ENCODE measurements at regions not wholly inside any gene's neighbourhood (a gene's known extent, or its start where the extent isn't known, plus 50 kb on each side); places are given as distances from the start of the nearest gene placed in this dataset.

DNA sequence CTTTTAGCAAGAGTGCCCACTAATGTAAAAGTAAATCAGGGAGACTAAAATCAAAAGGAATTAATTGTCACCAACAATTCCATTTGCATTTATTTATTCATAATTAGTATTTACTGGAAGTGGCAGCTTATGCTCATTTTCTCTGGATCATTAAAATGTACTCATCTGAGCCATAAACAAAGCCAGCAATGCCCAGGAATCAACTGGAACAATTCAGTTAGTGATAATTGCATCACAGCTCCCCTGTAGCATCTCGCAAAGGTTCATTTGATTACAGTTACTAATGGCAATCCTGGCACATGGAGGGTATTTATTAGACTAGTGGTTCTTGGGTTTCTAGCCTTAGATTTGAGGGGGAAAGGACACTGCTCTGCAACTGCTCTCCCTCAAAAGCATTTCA is 92.7 kb upstream of the C1orf21 start:
- Mint-ChIP-seq H3K9me3 (peaks cover 5% of the 10 kb centered on the region), H3K4me3 (no peak overlapping the region), H3K27me3 (peaks cover 5% of the 10 kb centered on the region), H3K4me1 (no peaks in the 10 kb centered on the region), H3K36me3 (ENCODE audit: low read depth) (no peaks in the 10 kb centered on the region), H3K27ac (no peak overlapping the region)
- no peak for DNase-seq
- ATAC-seq = no peak

DNA sequence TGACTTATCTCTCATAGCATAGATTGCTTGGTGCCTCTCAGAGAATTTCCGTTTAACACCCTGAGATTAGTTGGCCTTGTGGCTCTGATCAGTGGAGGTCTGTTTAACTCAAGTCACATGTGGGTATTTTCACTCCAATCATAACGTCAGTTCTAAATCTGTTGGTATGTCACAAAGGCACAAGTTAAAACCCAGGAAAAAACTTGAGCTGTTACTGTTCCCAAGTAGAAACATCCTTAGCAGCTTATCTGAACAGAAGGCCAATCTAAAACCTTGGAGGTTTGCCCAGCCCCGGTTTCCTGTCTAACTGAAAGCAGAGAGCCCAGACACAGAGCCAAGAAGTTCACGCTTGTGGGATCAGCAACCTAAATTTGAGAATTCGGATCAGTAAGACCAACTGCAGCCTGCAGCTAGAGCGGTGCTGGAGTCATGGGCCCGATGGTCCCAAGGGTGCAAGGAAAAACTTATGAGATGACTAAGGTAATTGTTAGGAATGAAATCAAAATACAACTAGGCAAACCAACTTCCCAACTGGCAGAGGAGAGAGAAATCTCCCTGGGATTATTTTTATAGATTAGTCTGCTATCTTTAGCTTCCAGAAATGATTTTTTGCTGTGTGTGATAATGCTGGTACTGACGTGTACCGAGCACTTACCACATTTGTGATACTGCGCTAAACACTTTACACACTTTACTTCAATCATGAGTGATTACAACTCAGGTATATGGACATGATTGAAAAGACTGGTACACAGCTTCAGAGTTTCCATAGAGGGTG is 90.2 kb upstream of the C1orf21 start:
- DNase-seq = no peak
- Mint-ChIP-seq H3K9me3 (peaks cover 5% of the 10 kb centered on the region), H3K4me1 (no peaks in the 10 kb centered on the region), H3K36me3 (ENCODE audit: low read depth) (no peaks in the 10 kb centered on the region), H3K4me3 (no peak overlapping the region), H3K27me3 (peaks cover 5% of the 10 kb centered on the region), H3K27ac (no peak overlapping the region)
- no peak for ATAC-seq

DNA sequence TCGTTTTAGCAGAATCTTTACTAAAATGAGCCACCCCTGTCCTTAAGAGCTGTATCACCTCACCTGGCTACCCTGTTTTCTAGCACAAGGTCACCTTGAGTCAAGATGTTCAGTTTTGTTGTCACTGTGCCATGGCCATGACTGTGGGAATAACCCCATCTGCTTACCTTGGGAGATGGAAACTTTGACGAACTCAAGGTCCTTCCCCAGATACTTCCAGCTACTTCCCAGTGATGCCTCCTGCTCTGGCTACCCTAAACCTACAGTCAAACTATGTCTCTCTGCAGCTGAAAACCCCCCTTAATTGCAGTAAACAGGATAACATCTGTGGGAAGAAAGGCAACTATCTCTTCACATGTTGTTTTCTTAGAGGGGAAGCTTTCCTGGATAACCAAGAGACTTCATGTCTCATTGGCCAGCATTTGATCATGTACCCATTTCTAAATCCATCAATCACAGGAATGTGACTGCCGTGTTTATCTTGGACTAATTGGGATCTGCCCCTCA is 89.5 kb upstream of the C1orf21 start:
- peaks cover 1% of the 10 kb centered on the region for H3K9me3 Mint-ChIP-seq
- H3K36me3 Mint-ChIP-seq (ENCODE audit: low read depth) = no peaks in the 10 kb centered on the region
- ATAC-seq (no peak), DNase-seq (no peak)
- no peaks in the 10 kb centered on the region for H3K4me1 Mint-ChIP-seq
- H3K27me3 Mint-ChIP-seq = peaks cover 5% of the 10 kb centered on the region
- no peak overlapping the region for H3K4me3 Mint-ChIP-seq
- H3K27ac Mint-ChIP-seq = no peak overlapping the region

- DNase-seq = no peak
- no peak overlapping the region for H3K27ac Mint-ChIP-seq
- H3K36me3 Mint-ChIP-seq (ENCODE audit: low read depth) = no peaks in the 10 kb centered on the region
- peaks cover 3% of the 10 kb centered on the region for H3K27me3 Mint-ChIP-seq
- no peak for ATAC-seq
- no peaks in the 10 kb centered on the region for H3K4me1 Mint-ChIP-seq
- peaks cover 4% of the 10 kb centered on the region for H3K9me3 Mint-ChIP-seq
- H3K4me3 Mint-ChIP-seq = no peak overlapping the region
These were observed 88.1 kb upstream of the C1orf21 start for GRCh38 chr1:184298440-184299405.

DNA sequence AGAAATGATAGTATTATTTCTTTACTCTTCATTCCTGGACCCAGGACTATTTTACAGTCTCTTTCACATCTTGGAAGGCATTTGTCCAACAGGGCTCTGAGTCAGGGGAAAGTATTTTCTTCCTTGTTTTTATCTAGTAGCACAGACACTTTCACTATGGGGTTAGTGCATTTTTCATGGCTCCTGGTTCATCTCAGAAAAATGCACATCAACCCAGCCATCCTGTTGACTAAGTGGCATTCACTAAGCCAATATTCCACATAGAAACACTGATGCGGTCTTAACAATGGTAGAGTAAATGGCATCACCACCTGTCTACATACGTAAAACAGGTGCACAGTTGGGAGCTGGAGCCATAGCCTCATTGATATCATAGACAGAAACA is 87.4 kb upstream of the C1orf21 start:
- H3K36me3 Mint-ChIP-seq (ENCODE audit: low read depth) = no peaks in the 10 kb centered on the region
- no peak for ATAC-seq
- no peak for DNase-seq
- peaks cover 3% of the 10 kb centered on the region for H3K27me3 Mint-ChIP-seq
- H3K4me1 Mint-ChIP-seq = no peaks in the 10 kb centered on the region
- peaks cover 9% of the 10 kb centered on the region for H3K9me3 Mint-ChIP-seq
- H3K27ac Mint-ChIP-seq = no peak overlapping the region
- H3K4me3 Mint-ChIP-seq = no peak overlapping the region

- ATAC-seq (no peak), DNase-seq (no peak)
- Mint-ChIP-seq H3K27me3 (peaks cover 3% of the 10 kb centered on the region), H3K4me1 (no peaks in the 10 kb centered on the region), H3K9me3 (peaks cover 9% of the 10 kb centered on the region), H3K4me3 (no peak overlapping the region), H3K27ac (no peak overlapping the region), H3K36me3 (ENCODE audit: low read depth) (no peaks in the 10 kb centered on the region)
These were observed 87.0 kb upstream of the C1orf21 start for GRCh38 chr1:184299796-184300195.

DNA sequence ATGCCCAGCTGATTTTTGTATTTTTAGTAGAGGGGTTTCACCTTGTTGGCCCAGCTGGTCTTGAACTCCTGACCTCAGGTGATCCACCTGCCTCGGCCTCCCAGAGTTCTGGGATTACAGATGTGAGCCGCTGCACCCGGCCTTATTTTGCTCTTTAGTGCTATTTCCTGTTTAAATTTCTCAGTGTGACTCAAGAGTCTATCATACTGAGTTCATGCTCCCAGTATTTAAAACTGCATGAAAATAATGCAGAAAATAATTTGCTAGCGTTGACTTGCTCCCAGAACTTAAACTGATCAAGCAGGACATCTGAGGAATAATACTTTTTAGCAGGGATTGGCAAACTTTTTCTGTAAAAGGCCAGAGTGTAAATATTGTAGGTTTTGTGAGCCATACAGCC is 86.4 kb upstream of the C1orf21 start:
- ATAC-seq (no peak), DNase-seq (no peak)
- Mint-ChIP-seq H3K27ac (no peak overlapping the region), H3K4me1 (no peaks in the 10 kb centered on the region), H3K9me3 (peaks cover 9% of the 10 kb centered on the region), H3K36me3 (ENCODE audit: low read depth) (no peaks in the 10 kb centered on the region), H3K27me3 (peaks cover 3% of the 10 kb centered on the region), H3K4me3 (no peak overlapping the region)

GRCh38 chr1:184301227-184301626 is 85.6 kb upstream of the C1orf21 start:
- no peaks in the 10 kb centered on the region for H3K36me3 Mint-ChIP-seq (ENCODE audit: low read depth)
- H3K27me3 Mint-ChIP-seq = peaks cover 3% of the 10 kb centered on the region
- no peak overlapping the region for H3K27ac Mint-ChIP-seq
- ATAC-seq (no peak), DNase-seq (no peak)
- H3K4me3 Mint-ChIP-seq = no peak overlapping the region
- peaks cover 9% of the 10 kb centered on the region for H3K9me3 Mint-ChIP-seq
- no peaks in the 10 kb centered on the region for H3K4me1 Mint-ChIP-seq

DNA sequence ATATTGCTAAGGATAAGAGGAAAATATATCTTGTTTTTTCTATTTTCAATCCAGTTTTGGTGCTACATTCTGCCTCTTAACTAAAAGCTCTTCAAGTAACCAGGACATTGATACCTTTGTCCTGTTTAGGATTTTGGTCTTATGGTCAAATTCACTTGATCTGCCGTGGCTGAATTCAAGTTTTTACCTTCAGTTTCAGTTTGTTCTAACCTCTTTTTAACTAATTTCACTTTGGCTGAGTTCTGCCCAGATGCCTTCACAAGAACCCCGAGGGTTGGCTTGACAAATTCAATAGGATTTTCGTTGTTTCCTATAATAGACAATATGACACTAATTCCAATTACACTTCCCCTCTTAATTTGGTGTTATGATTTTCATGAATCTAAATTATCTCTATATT is 84.5 kb upstream of the C1orf21 start:
- no peaks in the 10 kb centered on the region for H3K4me1 Mint-ChIP-seq
- no peaks in the 10 kb centered on the region for H3K36me3 Mint-ChIP-seq (ENCODE audit: low read depth)
- DNase-seq = no peak
- no peak overlapping the region for H3K4me3 Mint-ChIP-seq
- no peak overlapping the region for H3K27ac Mint-ChIP-seq
- ATAC-seq = no peak
- peaks cover 9% of the 10 kb centered on the region for H3K9me3 Mint-ChIP-seq
- H3K27me3 Mint-ChIP-seq = peaks cover 3% of the 10 kb centered on the region

- H3K36me3 Mint-ChIP-seq (ENCODE audit: low read depth) = no peaks in the 10 kb centered on the region
- DNase-seq (no peak), ATAC-seq (no peak)
- no peaks in the 10 kb centered on the region for H3K9me3 Mint-ChIP-seq
- H3K4me3 Mint-ChIP-seq = no peak overlapping the region
- H3K27ac Mint-ChIP-seq = no peak overlapping the region
- no peaks in the 10 kb centered on the region for H3K4me1 Mint-ChIP-seq
- peaks cover 9% of the 10 kb centered on the region for H3K27me3 Mint-ChIP-seq
These were observed 76.5 kb upstream of the C1orf21 start for GRCh38 chr1:184310157-184310819.

- peaks cover 12% of the 10 kb centered on the region for H3K27me3 Mint-ChIP-seq
- no peak overlapping the region for H3K4me3 Mint-ChIP-seq
- DNase-seq (no peak), ATAC-seq (no peak)
- H3K4me1 Mint-ChIP-seq = no peaks in the 10 kb centered on the region
- no peaks in the 10 kb centered on the region for H3K9me3 Mint-ChIP-seq
- no peaks in the 10 kb centered on the region for H3K36me3 Mint-ChIP-seq (ENCODE audit: low read depth)
- no peak overlapping the region for H3K27ac Mint-ChIP-seq
These were observed 75.2 kb upstream of the C1orf21 start for GRCh38 chr1:184311580-184311979.

DNA sequence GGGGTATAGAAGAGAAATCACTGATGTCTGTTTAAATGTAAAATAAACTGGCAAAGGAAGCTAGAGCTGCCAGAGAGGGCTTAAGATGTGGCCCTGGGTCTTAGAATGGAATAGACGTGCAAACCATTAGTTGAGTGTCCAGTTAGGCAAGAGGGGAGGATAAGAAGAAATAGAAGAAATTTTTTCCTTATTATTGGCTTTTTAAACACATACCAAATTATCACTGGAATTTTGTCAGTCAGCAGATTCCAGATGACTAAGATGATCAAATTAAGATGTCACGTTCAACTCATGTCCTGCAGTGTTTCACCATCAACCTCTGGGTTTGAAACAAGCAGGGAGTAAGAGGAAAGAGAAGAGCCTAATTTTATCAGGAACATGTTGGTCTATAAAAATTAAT is 71.6 kb upstream of the C1orf21 start:
- Mint-ChIP-seq H3K27ac (no peak overlapping the region), H3K9me3 (no peaks in the 10 kb centered on the region)
- ATAC-seq = no peak

DNA sequence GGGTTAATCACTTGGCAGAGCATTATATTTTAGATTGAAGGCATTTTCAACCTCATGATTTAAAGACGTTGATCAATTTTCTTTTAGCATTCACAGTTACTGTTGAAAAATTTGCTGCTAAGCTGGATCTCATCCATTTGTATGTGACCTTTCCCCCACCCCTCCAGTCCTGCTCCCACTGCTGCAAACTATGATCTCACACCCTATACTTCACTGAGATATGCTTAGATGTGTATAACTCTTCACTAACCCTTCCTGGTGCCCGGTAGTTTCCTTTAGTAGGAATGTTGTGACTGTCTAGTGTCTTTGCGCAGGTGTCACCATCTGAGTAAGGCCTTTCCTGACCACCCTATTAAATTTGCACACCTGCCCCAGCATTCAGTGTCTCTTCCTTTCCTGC is 67.0 kb upstream of the C1orf21 start:
- Mint-ChIP-seq H3K27me3 (peaks cover 8% of the 10 kb centered on the region), H3K36me3 (ENCODE audit: low read depth) (no peaks in the 10 kb centered on the region), H3K4me1 (no peaks in the 10 kb centered on the region), H3K9me3 (no peaks in the 10 kb centered on the region), H3K27ac (no peak overlapping the region), H3K4me3 (no peak overlapping the region)
- no peak for ATAC-seq
- DNase-seq = no peak

More for the DNA sequence above, 71.6 kb upstream of the C1orf21 start:
- Mint-ChIP-seq H3K4me1 (no peaks in the 10 kb centered on the region), H3K27me3 (peaks cover 7% of the 10 kb centered on the region), H3K36me3 (ENCODE audit: low read depth) (no peaks in the 10 kb centered on the region), H3K4me3 (no peak overlapping the region)
- DNase-seq = no peak

DNA sequence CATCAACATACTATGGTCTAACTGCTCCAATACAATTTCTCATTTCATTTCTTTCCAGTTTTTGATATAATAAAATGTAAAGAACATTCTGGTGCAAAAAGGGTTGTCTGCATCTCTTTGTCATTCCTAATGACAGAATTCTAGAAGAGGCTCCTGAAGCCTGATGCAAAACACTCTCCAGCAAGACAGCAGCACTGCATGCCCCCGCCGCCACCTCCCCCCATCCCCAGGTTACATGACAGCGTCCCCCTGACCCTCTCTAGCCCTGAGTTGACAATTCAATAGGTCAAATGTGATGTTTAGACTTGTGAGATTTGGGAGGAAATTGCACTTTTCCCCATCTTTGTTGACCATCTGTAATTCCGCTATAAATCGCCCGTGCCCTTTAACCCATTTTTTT is 64.6 kb upstream of the C1orf21 start:
- Mint-ChIP-seq H3K4me3 (no peak overlapping the region), H3K36me3 (ENCODE audit: low read depth) (no peaks in the 10 kb centered on the region), H3K4me1 (no peaks in the 10 kb centered on the region), H3K27ac (no peak overlapping the region), H3K27me3 (peaks cover 5% of the 10 kb centered on the region), H3K9me3 (no peaks in the 10 kb centered on the region)
- no peak for ATAC-seq
- no peak for DNase-seq
